Left forelimb (tissue), 1 donor: ENCODE measurements at regions not wholly inside any gene's neighbourhood (a gene's known extent, or its start where the extent isn't known, plus 50 kb on each side); places are given as distances from the start of the nearest gene placed in this dataset.
"Not testable (repeated sequence)": the region's sequence is repeated elsewhere in the genome, so short reads cannot be mapped to it uniquely, and the experiment has no call there.

Experiments used
- DNase-seq: peaks from one replicate; pipeline ENCODE4 v3.0.0-alpha.2; 2018; ENCODE audit warnings: low spot score

DNA sequence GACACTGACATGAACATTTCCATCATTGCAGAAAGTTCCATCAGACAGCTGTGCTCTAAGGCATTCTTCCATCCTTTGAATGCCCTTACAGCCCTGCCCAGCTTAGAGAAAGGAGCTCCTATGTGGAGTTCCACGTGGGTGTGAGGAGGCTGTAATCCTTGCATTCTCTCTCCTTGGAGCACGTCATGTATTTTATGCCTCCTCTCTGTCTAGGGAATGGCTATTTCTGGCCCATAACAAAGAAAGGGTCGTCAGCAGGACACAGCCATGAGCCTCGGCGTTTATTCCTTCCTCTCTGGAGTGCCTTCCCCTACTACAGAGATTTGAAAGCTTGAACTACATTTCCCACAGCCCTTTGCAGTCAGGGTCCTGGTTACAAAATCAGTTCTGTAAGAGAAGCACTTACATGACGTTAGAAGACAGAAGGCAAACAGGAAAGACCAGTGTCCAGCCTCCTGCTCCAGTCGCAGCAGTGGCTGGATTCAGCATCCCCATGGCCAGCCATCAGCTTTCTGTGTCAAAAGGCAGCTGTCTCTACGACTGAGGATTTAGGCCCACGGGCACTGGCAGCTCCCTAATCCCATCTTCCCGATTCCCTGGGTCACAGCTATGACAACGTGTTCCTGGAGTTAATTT is 234.9 kb downstream of the TFCP2L1 start:
- no peak for DNase-seq

DNA sequence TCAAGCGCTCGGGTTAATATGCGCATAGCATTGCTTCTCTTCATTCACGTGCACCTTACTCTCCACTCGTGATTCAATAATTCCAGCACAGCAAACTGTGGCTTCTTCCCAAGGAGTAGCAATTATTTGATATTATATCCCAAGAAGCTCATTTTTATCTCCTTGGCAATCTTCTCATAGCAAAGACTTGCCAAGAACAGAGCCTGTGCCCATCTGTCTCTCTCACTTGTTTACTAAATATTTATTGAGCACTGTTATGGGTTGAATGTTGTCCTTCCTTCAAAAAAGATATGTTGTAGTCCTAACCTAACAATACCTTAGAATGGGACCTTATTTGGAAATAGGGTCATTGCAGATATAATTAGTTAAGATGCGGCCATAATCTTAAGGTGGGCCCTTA is 233.7 kb downstream of the TFCP2L1 start:
- DNase-seq = no peak

DNA sequence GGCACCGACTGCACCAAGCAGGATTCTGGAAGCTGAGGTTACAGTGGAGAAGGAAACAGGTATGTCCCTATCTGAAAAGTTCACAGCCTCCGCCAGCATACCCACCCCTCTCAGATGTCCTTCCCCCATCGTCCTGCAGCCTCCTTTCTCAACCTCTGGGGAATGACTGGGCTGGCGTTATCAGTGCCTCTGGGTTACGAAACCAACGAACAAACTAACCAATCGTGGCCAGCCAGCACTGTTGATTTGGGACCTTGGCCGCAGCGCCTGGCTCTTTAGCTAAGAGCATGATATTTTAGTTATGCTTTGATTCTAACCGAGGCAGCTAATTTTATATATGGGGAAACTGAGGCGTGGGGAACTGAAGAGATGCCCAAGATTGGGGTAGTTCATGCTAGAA is 233.0 kb downstream of the TFCP2L1 start:
- no peak for DNase-seq

DNA sequence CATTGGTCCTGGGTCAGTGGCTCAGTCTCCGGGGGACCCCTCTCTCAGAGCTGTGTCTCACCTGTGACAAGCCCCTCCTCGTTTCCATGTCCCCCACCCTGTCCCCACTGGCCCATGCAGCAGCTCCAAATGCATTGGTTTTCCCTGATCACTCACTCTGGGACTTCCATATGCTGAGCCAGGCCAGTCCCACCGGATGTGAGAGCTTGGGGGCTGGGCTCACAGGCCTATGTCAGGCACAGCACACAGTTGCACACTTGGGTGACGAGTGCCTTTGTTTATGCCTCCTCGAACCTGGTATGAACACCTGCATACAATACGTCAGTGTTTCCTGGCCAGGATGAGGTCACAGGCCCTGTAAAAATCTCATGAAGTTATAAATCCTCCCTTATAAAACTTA is 232.5 kb downstream of the TFCP2L1 start:
- no peak for DNase-seq

DNA sequence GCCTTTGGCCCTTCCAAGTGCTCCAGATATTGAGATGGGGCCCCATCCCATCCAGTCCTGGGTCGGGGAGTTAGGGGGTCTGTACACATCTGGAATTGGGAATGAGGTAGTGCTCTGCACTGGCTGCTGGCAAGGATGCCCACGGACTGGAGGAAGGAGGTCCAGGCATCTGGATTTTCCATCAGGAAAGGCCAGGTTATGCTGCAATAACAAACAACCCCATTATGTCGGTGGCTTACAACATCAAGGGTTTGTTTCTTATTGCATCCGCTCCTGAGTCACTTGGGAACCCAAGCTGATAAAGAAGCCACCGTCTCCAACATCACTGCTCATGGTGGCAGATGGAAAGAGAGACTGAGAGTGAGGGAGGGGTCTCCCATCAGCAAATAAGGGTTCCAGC is 229.9 kb downstream of the TFCP2L1 start:
- DNase-seq = no peak

DNA sequence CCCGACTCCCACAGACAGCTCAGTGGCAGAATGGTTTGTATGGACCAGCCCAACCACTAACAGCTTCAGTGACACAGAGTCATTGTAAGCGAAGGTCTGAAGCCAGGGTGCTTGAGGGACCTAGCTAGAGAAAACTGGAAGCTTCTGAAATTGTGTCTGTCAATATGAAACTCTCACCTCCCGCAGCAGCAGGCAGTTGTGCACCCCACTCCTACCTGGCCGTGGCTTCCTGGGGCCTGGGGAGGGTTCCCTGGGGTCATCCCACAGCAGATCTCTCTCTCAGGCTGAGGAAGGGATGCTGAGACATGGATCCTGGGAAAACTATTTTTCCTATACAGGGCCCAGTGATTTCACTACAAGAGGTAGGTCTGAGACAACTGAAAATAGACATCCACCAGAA is 229.5 kb downstream of the TFCP2L1 start:
- DNase-seq = no peak

- DNase-seq = no peak
Measured at GRCh38 chr2:121058852-121059558, 226.0 kb downstream of the TFCP2L1 start.

- no peak for DNase-seq
Measured at GRCh38 chr2:121059651-121060649, 225.1 kb downstream of the TFCP2L1 start.

DNA sequence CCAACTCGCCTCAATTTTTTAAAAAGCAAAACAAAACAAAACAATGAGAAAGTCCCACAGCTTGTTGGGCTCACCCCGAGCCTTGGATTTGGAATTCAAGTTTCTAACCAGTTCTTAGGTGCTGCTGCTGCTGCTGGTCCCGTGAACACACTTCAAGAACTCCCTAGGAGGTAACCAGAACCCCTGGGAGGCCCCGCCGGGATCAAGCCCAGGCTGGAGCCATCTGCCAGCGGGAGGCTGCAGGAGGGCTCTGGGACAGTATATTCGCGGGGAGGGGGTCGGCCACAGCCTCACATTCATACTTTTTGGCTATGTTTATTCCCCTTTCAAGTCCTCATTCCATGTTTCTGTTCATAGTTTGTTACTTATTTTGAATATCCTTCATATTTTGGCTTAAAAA is 223.4 kb downstream of the TFCP2L1 start:
- no peak for DNase-seq

DNA sequence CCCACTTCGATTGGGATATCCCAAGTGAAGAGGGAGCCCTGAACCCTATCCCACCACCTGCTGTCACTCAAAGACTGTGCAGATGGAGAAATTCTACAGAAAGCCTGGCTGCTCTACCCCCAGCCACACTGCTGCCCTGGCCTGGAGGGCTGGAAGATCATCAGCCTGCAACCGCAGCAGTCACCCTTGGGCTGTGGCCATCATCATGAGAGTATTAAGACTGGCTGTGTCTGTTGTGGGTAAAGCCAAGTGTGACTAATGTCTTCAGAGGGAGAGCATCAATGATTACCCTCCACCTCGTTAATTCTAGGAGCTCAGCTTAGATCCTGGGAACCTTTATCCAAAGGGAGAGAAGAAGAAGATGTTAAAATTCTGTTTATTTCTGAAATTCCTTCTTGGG is 221.5 kb downstream of the TFCP2L1 start:
- DNase-seq = no peak

GRCh38 chr2:121064186-121064585 is 220.8 kb downstream of the TFCP2L1 start:
- no peak for DNase-seq

- no peak for DNase-seq
Measured at GRCh38 chr2:121065239-121065638, 219.8 kb downstream of the TFCP2L1 start.

GRCh38 chr2:121066526-121066925 is 218.5 kb downstream of the TFCP2L1 start:
- no peak for DNase-seq

GRCh38 chr2:121068851-121069250 is 216.2 kb downstream of the TFCP2L1 start:
- DNase-seq = no peak

DNA sequence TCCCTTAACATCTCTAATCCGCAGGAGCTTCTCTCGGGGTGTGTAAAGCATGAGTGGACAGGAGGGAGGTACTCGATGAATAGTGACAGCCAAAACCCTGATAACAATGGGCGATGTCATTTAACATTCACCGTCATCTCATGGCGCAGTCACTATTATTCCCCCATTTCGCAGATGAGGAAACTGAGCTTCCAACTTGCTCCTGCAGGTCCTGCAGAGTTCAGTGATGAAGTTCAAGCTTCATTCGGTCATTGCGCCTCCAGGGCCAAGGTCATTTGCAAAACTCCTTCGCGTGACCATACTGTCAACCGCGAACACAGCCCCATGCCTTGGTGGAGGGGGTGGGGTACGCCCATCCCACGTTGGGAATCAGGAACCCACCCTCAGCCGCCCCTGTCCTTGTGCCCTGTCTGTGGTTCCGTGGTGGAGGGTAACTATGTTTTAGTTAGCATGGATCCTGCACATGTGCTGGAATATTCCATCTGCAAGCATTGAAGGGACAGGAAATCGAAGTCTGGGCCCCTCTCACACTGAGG is 215.5 kb downstream of the TFCP2L1 start:
- no peak for DNase-seq

DNA sequence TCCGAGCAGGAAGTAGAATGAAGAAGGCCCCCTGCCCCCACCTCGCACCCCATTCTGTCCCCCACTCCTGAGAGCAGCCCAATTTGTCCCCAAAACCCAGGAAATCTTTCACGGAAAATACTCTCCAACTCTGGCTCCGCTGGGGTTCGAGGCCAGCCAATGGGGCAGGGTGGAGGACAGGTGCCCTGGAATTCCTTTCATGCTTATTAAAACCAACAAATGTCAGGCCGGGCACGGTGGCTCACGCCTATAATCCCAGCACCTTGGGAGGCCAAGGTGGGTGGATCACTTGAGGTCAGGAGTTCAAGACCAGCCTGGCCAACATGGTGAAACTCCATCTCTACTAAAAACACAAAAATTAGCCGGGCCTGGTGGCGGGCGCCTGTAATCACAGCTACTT is 214.9 kb downstream of the TFCP2L1 start:
- not testable (repeated sequence) for DNase-seq

DNA sequence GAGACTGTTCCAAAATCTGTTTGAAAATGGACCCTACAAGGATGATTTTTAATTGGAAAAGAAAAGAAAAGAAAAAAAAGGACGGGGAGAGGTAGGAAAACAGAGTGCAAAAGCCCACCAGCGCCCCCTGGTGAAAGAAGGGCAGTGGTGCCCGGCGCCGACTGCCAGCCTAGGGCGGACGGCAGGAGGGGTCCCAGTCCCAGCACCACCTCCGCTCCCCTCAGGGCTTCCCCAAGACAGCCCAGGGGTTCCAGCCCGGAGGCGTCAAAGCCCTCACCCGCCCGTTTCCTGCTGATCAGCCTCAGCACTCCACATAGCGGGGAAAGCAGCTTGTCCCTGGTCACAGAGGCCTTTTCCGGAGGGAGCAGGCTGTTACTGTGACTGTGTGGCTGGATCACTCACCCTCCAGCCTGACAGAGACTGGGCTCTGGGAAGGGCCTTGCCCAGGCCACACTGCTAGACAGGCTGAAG is 213.9 kb downstream of the TFCP2L1 start:
- peak; percentile 90 for DNase-seq

DNA sequence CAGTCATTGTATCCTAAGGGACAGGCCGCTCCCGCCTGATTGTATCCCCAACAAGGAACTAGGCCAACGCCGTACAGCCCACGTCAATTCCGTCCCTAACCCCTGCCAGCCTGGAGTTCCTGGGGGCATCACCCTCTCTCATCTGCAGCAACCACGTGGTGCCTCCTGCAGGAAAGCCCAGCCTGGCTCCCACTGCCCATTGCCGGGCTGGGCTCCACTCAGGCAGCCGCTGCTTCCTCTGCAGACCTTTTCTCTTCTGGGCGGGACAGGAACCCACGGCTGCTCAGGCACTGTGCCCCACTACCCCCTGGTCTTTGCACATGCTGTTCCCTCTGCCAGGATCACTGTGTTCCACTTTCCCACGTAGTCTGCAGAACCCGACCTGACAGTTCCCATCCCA is 212.2 kb downstream of the TFCP2L1 start:
- DNase-seq = no peak

DNA sequence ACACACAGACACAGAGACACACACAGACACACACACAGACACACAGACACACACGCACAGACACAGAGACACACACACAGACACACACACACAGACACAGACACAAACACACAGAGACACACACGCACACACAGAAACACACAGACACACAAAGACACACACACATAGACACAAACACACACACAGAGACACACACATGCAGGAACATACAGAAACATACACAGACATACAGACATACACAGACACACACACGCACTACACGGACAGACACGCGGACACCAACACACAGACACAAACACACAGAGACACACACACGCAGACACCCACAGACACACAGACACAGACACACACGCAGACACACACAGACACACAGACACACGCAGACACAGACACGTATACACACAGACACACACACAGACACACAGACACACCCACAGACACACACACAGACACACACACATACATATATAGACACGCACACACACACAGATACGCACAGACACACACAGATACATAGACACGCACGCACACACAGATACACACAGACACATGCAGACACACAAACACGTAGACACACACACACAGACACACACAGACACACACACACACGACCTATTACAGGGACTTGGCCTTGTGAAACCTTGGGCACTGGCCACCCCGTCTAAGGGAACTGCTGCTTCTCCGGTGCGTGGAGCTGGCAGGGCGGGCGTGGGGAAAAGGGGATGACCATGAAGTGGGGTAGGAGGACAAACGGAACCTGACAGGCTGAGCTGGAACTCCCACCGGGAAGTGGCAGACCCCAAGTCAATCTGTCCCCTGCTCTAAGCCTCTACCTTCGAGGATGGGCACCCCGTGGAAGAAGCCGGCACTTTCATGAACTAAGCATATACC is 211.4 kb downstream of the TFCP2L1 start:
- DNase-seq = no peak

- DNase-seq = no peak
Measured at GRCh38 chr2:121074293-121074932, 210.6 kb downstream of the TFCP2L1 start.
